Glutamatergic neuron (in vitro differentiated cells): ENCODE measurements at regions not wholly inside any gene's neighbourhood (a gene's known extent, or its start where the extent isn't known, plus 50 kb on each side); places are given as distances from the start of the nearest gene placed in this dataset.

Experiments
- DNase-seq: peaks from one replicate; pipeline ENCODE4 v3.0.0; 2022
- H3K27ac Mint-ChIP-seq: one replicate; pipeline ENCODE4 v1.8.0; 2020; ENCODE audit warnings: mild to moderate bottlenecking, mixed read lengths, inconsistent platforms; ENCODE audit not compliant: unreplicated experiment
- H3K27me3 Mint-ChIP-seq: one replicate; pipeline ENCODE4 v1.8.0; 2020; ENCODE audit warnings: mild to moderate bottlenecking, moderate library complexity, mixed read lengths, inconsistent platforms; ENCODE audit not compliant: unreplicated experiment
- H3K36me3 Mint-ChIP-seq: one replicate; pipeline ENCODE4 v1.8.0; 2020; ENCODE audit warnings: mild to moderate bottlenecking, mixed read lengths, inconsistent platforms; ENCODE audit not compliant: unreplicated experiment
- H3K4me1 Mint-ChIP-seq: one replicate; pipeline ENCODE4 v1.8.0; 2020; ENCODE audit warnings: mild to moderate bottlenecking, low read depth, mixed read lengths, inconsistent platforms; ENCODE audit not compliant: unreplicated experiment
- H3K4me3 Mint-ChIP-seq: one replicate; pipeline ENCODE4 v1.8.0; 2020; ENCODE audit warnings: mild to moderate bottlenecking, mixed read lengths, inconsistent platforms; ENCODE audit not compliant: unreplicated experiment
- H3K9me3 Mint-ChIP-seq: one replicate; pipeline ENCODE4 v1.8.0; 2020; ENCODE audit warnings: mild to moderate bottlenecking, moderate library complexity, mixed read lengths, inconsistent platforms; ENCODE audit not compliant: unreplicated experiment
- TF ChIP-seq, protein P1 (sequence below): fragments of 200-600 bp; sonication (generic); IDR thresholded peaks from one replicate; pipeline ENCODE4 v1.5.0; 2021; ENCODE audit not compliant: partially characterized antibody, unreplicated experiment

DNA sequence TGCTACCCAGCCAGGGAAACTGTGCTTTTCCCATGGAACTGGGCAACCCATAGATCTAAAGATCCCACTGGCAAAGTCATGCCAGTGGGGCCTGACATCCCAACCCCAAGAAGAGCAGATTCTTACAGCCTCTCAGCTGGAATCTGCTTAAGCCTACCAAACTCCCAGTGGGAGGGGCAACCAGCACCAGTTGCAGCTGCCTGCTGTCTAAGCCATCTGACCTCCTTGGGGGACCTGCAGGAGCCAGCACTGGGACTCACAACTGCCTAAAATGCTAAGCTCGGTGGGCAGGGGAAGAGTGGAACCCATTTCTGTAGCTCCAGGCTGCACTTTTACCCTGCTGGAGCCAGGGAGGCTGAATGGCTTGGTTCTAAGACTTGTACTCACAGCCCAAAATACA, 770.7 kb upstream of the SLC8A1 start:
- H3K9me3 Mint-ChIP-seq: peaks cover 4% of the 10 kb centered on the region
- DNase-seq: peak; percentile 18
- no peak overlapping the region for H3K4me3 Mint-ChIP-seq
- no peaks in the 10 kb centered on the region for H3K36me3 Mint-ChIP-seq
- TF ChIP-seq, protein P1, sequence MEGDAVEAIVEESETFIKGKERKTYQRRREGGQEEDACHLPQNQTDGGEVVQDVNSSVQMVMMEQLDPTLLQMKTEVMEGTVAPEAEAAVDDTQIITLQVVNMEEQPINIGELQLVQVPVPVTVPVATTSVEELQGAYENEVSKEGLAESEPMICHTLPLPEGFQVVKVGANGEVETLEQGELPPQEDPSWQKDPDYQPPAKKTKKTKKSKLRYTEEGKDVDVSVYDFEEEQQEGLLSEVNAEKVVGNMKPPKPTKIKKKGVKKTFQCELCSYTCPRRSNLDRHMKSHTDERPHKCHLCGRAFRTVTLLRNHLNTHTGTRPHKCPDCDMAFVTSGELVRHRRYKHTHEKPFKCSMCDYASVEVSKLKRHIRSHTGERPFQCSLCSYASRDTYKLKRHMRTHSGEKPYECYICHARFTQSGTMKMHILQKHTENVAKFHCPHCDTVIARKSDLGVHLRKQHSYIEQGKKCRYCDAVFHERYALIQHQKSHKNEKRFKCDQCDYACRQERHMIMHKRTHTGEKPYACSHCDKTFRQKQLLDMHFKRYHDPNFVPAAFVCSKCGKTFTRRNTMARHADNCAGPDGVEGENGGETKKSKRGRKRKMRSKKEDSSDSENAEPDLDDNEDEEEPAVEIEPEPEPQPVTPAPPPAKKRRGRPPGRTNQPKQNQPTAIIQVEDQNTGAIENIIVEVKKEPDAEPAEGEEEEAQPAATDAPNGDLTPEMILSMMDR: no peak
- no peak overlapping the region for H3K27ac Mint-ChIP-seq
- peaks cover 3% of the 10 kb centered on the region for H3K4me1 Mint-ChIP-seq
- H3K27me3 Mint-ChIP-seq: no peaks in the 10 kb centered on the region

DNA sequence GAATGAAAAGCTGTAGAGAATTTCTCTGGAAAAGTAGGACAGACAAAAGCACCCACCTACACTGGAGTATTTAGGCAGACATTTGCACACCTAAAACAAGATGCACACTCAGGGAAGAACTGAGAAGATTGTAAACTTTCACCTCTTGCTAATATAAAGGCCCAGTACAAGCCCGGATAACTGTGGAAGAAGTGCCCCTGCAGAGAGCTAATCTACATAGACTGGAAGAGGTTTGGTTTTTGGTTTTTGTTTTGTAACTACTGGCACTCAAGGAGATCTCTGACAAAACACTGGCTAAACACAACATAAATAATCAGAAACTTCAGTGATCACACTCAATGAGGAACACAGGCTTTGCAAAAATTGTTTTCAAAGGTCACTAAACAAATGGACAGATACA, 782.2 kb upstream of the SLC8A1 start:
- Mint-ChIP-seq H3K9me3 (peaks cover 3% of the 10 kb centered on the region), H3K4me1 (peaks cover 2% of the 10 kb centered on the region), H3K36me3 (peaks cover 8% of the 10 kb centered on the region), H3K27ac (no peak overlapping the region), H3K27me3 (no peaks in the 10 kb centered on the region), H3K4me3 (no peak overlapping the region)
- TF ChIP-seq, protein P1: no peak
- DNase-seq: no peak

DNA sequence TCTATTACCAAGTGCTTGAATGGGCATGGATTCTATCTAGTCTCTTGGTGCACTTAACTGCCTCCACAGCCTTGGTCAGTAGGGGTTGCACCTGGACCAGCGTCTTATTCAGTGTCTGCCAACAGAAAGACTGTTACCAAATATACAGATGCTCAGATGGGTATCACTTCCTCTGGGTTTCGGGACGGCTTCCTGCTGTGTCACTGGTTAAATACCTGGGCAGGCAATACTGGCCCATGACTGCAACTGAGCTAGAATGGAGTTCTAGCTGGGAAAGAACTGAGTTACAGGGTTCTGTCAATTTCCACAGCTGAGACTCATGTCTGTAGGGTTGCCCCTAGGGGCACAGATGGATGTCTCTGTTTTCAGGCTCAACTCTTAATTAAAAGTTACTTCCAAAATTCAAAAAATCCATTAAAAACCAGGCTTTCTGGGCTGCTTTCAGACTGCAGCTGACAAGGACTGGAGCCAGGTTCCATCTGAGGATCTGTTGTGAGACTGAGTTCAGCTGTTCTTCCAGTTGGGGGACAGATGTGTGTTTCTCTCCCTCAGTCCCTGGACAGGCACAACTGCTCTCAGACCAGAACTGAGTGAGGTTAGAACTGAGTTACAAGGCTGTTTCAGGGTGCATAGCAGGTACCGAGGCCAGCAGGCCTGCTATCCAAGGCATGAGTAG, 789.6 kb upstream of the SLC8A1 start:
- Mint-ChIP-seq H3K36me3 (no peaks in the 10 kb centered on the region), H3K27ac (no peak overlapping the region), H3K9me3 (no peaks in the 10 kb centered on the region), H3K4me1 (no peaks in the 10 kb centered on the region), H3K4me3 (no peak overlapping the region), H3K27me3 (no peaks in the 10 kb centered on the region)
- DNase-seq: no peak
- TF ChIP-seq, protein P1: no peak

DNA sequence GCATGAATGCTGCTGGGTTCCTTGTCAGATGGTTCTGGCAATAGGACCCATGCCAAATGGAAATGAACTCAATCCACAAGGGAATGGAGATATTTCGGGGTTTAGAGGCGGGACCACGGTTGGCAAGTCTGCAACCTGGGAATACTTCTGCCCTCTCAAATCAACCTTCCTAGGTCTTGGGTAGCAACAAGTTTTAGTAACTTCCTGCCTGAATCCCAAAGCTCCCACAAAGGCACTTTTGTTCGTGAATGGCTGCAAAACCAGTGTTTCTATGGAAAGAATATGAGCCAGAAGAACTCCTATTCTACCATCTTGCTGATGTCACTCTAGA, 790.1 kb upstream of the SLC8A1 start:
- Mint-ChIP-seq H3K27me3 (no peaks in the 10 kb centered on the region), H3K9me3 (no peaks in the 10 kb centered on the region), H3K27ac (no peak overlapping the region), H3K4me3 (no peak overlapping the region), H3K4me1 (no peaks in the 10 kb centered on the region), H3K36me3 (no peaks in the 10 kb centered on the region)
- TF ChIP-seq, protein P1: no peak
- no peak for DNase-seq

DNA sequence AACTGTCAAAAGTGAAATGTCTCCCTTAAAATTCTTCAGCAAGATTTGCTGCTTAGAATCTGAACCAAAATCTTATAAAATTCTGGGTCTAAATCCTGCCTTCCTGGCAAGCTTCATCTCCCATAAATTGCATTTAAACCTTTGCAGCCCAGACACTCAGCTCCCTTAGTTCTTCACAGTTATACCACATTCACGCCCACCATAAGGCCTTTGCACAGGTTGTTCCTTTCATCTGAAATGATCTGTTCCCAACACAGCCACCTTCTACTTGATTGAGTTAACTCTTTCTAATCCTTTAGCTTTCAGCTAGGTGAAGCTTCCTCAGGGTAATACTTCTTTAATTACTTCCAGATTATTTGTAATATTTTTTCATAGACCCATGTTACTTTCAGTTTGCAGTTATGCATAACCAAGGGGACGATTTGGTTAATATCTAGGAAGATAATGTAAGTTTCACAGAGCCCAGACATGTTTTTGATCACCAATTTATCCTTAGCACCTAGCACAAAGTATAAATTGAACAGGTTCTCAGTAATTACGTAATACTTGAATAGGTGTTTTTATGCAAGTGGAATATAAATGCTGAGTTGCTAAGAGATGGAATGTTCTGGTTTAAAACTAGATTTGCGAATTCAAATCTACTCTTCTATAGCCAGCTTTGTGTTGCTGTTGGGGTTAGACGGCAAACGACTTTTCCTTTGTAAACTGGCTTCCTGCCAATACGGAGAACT, 779.7 kb upstream of the PKDCC start:
- no peaks in the 10 kb centered on the region for H3K36me3 Mint-ChIP-seq
- H3K4me1 Mint-ChIP-seq: no peaks in the 10 kb centered on the region
- DNase-seq: no peak

More for the DNA sequence above, 779.7 kb upstream of the PKDCC start:
- TF ChIP-seq, protein P1: no peak
- H3K9me3 Mint-ChIP-seq: no peaks in the 10 kb centered on the region
- H3K27ac Mint-ChIP-seq: no peak overlapping the region
- H3K4me3 Mint-ChIP-seq: no peak overlapping the region
- H3K27me3 Mint-ChIP-seq: peaks cover 2% of the 10 kb centered on the region
